ENCODE measurements at regions not wholly inside any gene's neighbourhood (a gene's known extent, or its start where the extent isn't known, plus 50 kb on each side); places are given as distances from the start of the nearest gene placed in this dataset.

- DNase-seq = no peak
- peaks cover 4% of the 10 kb centered on the region for H3K9me3 ChIP-seq (ENCODE audit: control insufficient read depth, low read length)
- no peaks in the 10 kb centered on the region for H3K4me1 ChIP-seq (ENCODE audit: control insufficient read depth, insufficient read depth, low read length, poor library complexity, severe bottlenecking)
- H3K36me3 ChIP-seq (ENCODE audit: control insufficient read depth, insufficient read depth, low read length) = no peaks in the 10 kb centered on the region
- H3K27ac ChIP-seq (ENCODE audit: insufficient read depth, low read length, poor library complexity, severe bottlenecking) = no peak overlapping the region
- H3K4me3 ChIP-seq (ENCODE audit: insufficient read depth, low read depth, low read length, poor library complexity, severe bottlenecking) = no peak overlapping the region
- no peaks in the 10 kb centered on the region for H3K27me3 ChIP-seq (replicated peaks; ENCODE audit: control insufficient read depth, insufficient read depth, low read length, poor library complexity, severe bottlenecking)
Observed at GRCh38 chr5:118653183-118653582, 335.2 kb downstream of the DTWD2 start.

GRCh38 chr5:118651002-118651401, 337.3 kb downstream of the DTWD2 start:
- Histone ChIP-seq H3K27me3 (replicated peaks; ENCODE audit: control insufficient read depth, insufficient read depth, low read length, poor library complexity, severe bottlenecking) (no peaks in the 10 kb centered on the region), H3K4me3 (ENCODE audit: insufficient read depth, low read depth, low read length, poor library complexity, severe bottlenecking) (no peak overlapping the region), H3K36me3 (ENCODE audit: control insufficient read depth, insufficient read depth, low read length) (no peaks in the 10 kb centered on the region), H3K4me1 (ENCODE audit: control insufficient read depth, insufficient read depth, low read length, poor library complexity, severe bottlenecking) (no peaks in the 10 kb centered on the region), H3K9me3 (ENCODE audit: control insufficient read depth, low read length) (no peaks in the 10 kb centered on the region), H3K27ac (ENCODE audit: insufficient read depth, low read length, poor library complexity, severe bottlenecking) (no peak overlapping the region)
- no peak for DNase-seq

- H3K27ac ChIP-seq (ENCODE audit: insufficient read depth, low read length, poor library complexity, severe bottlenecking) = no peak overlapping the region
- H3K27me3 ChIP-seq (replicated peaks; ENCODE audit: control insufficient read depth, insufficient read depth, low read length, poor library complexity, severe bottlenecking) = no peaks in the 10 kb centered on the region
- no peak for DNase-seq
- no peaks in the 10 kb centered on the region for H3K36me3 ChIP-seq (ENCODE audit: control insufficient read depth, insufficient read depth, low read length)
- H3K4me1 ChIP-seq (ENCODE audit: control insufficient read depth, insufficient read depth, low read length, poor library complexity, severe bottlenecking) = no peaks in the 10 kb centered on the region
- H3K4me3 ChIP-seq (ENCODE audit: insufficient read depth, low read depth, low read length, poor library complexity, severe bottlenecking) = no peak overlapping the region
- no peaks in the 10 kb centered on the region for H3K9me3 ChIP-seq (ENCODE audit: control insufficient read depth, low read length)
Observed at GRCh38 chr5:118647587-118647986, 340.8 kb downstream of the DTWD2 start.

GRCh38 chr5:118646917-118647316, 341.4 kb downstream of the DTWD2 start:
- Histone ChIP-seq H3K27ac (ENCODE audit: insufficient read depth, low read length, poor library complexity, severe bottlenecking) (no peak overlapping the region), H3K36me3 (ENCODE audit: control insufficient read depth, insufficient read depth, low read length) (no peaks in the 10 kb centered on the region), H3K4me3 (ENCODE audit: insufficient read depth, low read depth, low read length, poor library complexity, severe bottlenecking) (no peak overlapping the region), H3K27me3 (replicated peaks; ENCODE audit: control insufficient read depth, insufficient read depth, low read length, poor library complexity, severe bottlenecking) (no peaks in the 10 kb centered on the region), H3K9me3 (ENCODE audit: control insufficient read depth, low read length) (no peaks in the 10 kb centered on the region), H3K4me1 (ENCODE audit: control insufficient read depth, insufficient read depth, low read length, poor library complexity, severe bottlenecking) (no peaks in the 10 kb centered on the region)
- no peak for DNase-seq

GRCh38 chr5:118637947-118638670, 350.2 kb downstream of the DTWD2 start:
- Histone ChIP-seq H3K4me3 (ENCODE audit: insufficient read depth, low read depth, low read length, poor library complexity, severe bottlenecking) (no peak overlapping the region), H3K36me3 (ENCODE audit: control insufficient read depth, insufficient read depth, low read length) (no peaks in the 10 kb centered on the region), H3K27ac (ENCODE audit: insufficient read depth, low read length, poor library complexity, severe bottlenecking) (no peak overlapping the region), H3K4me1 (ENCODE audit: control insufficient read depth, insufficient read depth, low read length, poor library complexity, severe bottlenecking) (no peaks in the 10 kb centered on the region), H3K9me3 (ENCODE audit: control insufficient read depth, low read length) (no peaks in the 10 kb centered on the region), H3K27me3 (replicated peaks; ENCODE audit: control insufficient read depth, insufficient read depth, low read length, poor library complexity, severe bottlenecking) (no peaks in the 10 kb centered on the region)
- no peak for DNase-seq

GRCh38 chr5:118628660-118629354, 359.5 kb downstream of the DTWD2 start:
- H3K4me1 ChIP-seq (ENCODE audit: control insufficient read depth, insufficient read depth, low read length, poor library complexity, severe bottlenecking) = no peaks in the 10 kb centered on the region
- no peaks in the 10 kb centered on the region for H3K36me3 ChIP-seq (ENCODE audit: control insufficient read depth, insufficient read depth, low read length)
- H3K27ac ChIP-seq (ENCODE audit: insufficient read depth, low read length, poor library complexity, severe bottlenecking) = no peak overlapping the region
- H3K4me3 ChIP-seq (ENCODE audit: insufficient read depth, low read depth, low read length, poor library complexity, severe bottlenecking) = no peak overlapping the region
- no peaks in the 10 kb centered on the region for H3K9me3 ChIP-seq (ENCODE audit: control insufficient read depth, low read length)
- DNase-seq = no peak
- H3K27me3 ChIP-seq (replicated peaks; ENCODE audit: control insufficient read depth, insufficient read depth, low read length, poor library complexity, severe bottlenecking) = no peaks in the 10 kb centered on the region

- H3K36me3 ChIP-seq (ENCODE audit: control insufficient read depth, insufficient read depth, low read length) = no peaks in the 10 kb centered on the region
- no peaks in the 10 kb centered on the region for H3K27me3 ChIP-seq (replicated peaks; ENCODE audit: control insufficient read depth, insufficient read depth, low read length, poor library complexity, severe bottlenecking)
- DNase-seq = no peak
- no peaks in the 10 kb centered on the region for H3K9me3 ChIP-seq (ENCODE audit: control insufficient read depth, low read length)
- H3K27ac ChIP-seq (ENCODE audit: insufficient read depth, low read length, poor library complexity, severe bottlenecking) = no peak overlapping the region
- no peaks in the 10 kb centered on the region for H3K4me1 ChIP-seq (ENCODE audit: control insufficient read depth, insufficient read depth, low read length, poor library complexity, severe bottlenecking)
- H3K4me3 ChIP-seq (ENCODE audit: insufficient read depth, low read depth, low read length, poor library complexity, severe bottlenecking) = no peak overlapping the region
Observed at GRCh38 chr5:118620233-118620632, 368.1 kb downstream of the DTWD2 start.

GRCh38 chr5:118619823-118620222, 368.5 kb downstream of the DTWD2 start:
- DNase-seq = no peak
- Histone ChIP-seq H3K27me3 (replicated peaks; ENCODE audit: control insufficient read depth, insufficient read depth, low read length, poor library complexity, severe bottlenecking) (no peaks in the 10 kb centered on the region), H3K9me3 (ENCODE audit: control insufficient read depth, low read length) (no peaks in the 10 kb centered on the region), H3K27ac (ENCODE audit: insufficient read depth, low read length, poor library complexity, severe bottlenecking) (no peak overlapping the region), H3K4me1 (ENCODE audit: control insufficient read depth, insufficient read depth, low read length, poor library complexity, severe bottlenecking) (no peaks in the 10 kb centered on the region), H3K36me3 (ENCODE audit: control insufficient read depth, insufficient read depth, low read length) (no peaks in the 10 kb centered on the region), H3K4me3 (ENCODE audit: insufficient read depth, low read depth, low read length, poor library complexity, severe bottlenecking) (no peak overlapping the region)

GRCh38 chr5:118616281-118616680, 372.1 kb downstream of the DTWD2 start:
- H3K27me3 ChIP-seq (replicated peaks; ENCODE audit: control insufficient read depth, insufficient read depth, low read length, poor library complexity, severe bottlenecking) = no peaks in the 10 kb centered on the region
- no peaks in the 10 kb centered on the region for H3K9me3 ChIP-seq (ENCODE audit: control insufficient read depth, low read length)
- DNase-seq = no peak
- no peaks in the 10 kb centered on the region for H3K36me3 ChIP-seq (ENCODE audit: control insufficient read depth, insufficient read depth, low read length)
- H3K4me3 ChIP-seq (ENCODE audit: insufficient read depth, low read depth, low read length, poor library complexity, severe bottlenecking) = no peak overlapping the region
- H3K27ac ChIP-seq (ENCODE audit: insufficient read depth, low read length, poor library complexity, severe bottlenecking) = no peak overlapping the region
- H3K4me1 ChIP-seq (ENCODE audit: control insufficient read depth, insufficient read depth, low read length, poor library complexity, severe bottlenecking) = no peaks in the 10 kb centered on the region

GRCh38 chr5:118614731-118615456, 373.5 kb downstream of the DTWD2 start:
- Histone ChIP-seq H3K36me3 (ENCODE audit: control insufficient read depth, insufficient read depth, low read length) (no peaks in the 10 kb centered on the region), H3K27ac (ENCODE audit: insufficient read depth, low read length, poor library complexity, severe bottlenecking) (no peak overlapping the region), H3K9me3 (ENCODE audit: control insufficient read depth, low read length) (no peaks in the 10 kb centered on the region), H3K4me3 (ENCODE audit: insufficient read depth, low read depth, low read length, poor library complexity, severe bottlenecking) (no peak overlapping the region), H3K4me1 (ENCODE audit: control insufficient read depth, insufficient read depth, low read length, poor library complexity, severe bottlenecking) (no peaks in the 10 kb centered on the region), H3K27me3 (replicated peaks; ENCODE audit: control insufficient read depth, insufficient read depth, low read length, poor library complexity, severe bottlenecking) (no peaks in the 10 kb centered on the region)
- DNase-seq = no peak

All from effector memory CD4-positive, alpha-beta T cell (primary cell).